GM10266 (cell line): ENCODE measurements at regions not wholly inside any gene's neighbourhood (a gene's known extent, or its start where the extent isn't known, plus 50 kb on each side); places are given as distances from the start of the nearest gene placed in this dataset.

Source experiments
- DNase-seq: peaks from one replicate; pipeline ENCODE4 v3.0.0; 2012; ENCODE audit errors: extremely low spot score
- CTCF ChIP-seq: IDR thresholded peaks from 2 replicates; pipeline ENCODE4 v1.5.1; 2012; ENCODE audit warnings: mild to moderate bottlenecking, low read depth; ENCODE audit not compliant: control insufficient read depth, insufficient read depth; ENCODE audit errors: missing control alignments

- no peak for TF ChIP-seq CTCF
- no peak for DNase-seq
Measured at GRCh38 chrX:65811558-65812228, 144.2 kb downstream of the MSN start.
